GM19468 (cell line): ENCODE measurements at regions not wholly inside any gene's neighbourhood (a gene's known extent, or its start where the extent isn't known, plus 50 kb on each side); places are given as distances from the start of the nearest gene placed in this dataset.
"Not testable (repeated sequence)": the region's sequence is repeated elsewhere in the genome, so short reads cannot be mapped to it uniquely, and the experiment has no call there.

ENCODE experiments used
- ATAC-seq: cut with Tn5 transposase; IDR thresholded peaks from one replicate; pipeline ENCODE4 v1.9.1; 2021; ENCODE audit warnings: mild to moderate bottlenecking, moderate library complexity, moderate number of reproducible peaks; ENCODE audit not compliant: unreplicated experiment; ENCODE audit errors: extremely low read depth

DNA sequence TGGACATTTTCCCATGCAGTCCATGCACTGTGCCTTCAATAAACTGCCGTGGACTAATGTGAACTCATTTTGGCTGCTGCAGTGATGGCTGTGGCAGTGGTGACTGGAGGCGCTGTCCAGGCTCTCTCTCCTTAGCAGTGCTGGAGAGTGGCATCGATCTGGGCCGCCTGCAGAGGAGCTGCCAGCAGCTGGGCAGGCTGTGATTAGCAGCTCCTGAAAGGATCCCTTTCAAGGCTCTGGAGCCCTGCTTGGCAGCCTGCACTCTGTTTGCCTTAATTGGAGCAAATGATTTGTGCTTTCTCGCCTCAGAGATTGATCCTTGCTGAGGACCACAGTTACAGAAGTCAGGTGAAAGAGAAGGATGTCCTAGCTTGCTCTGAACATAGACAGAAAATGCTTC lies 130.1 kb upstream of the VWC2 start:
- no peak for ATAC-seq

GRCh38 chr7:49643736-49644135 lies 129.7 kb upstream of the VWC2 start:
- ATAC-seq, result no peak

DNA sequence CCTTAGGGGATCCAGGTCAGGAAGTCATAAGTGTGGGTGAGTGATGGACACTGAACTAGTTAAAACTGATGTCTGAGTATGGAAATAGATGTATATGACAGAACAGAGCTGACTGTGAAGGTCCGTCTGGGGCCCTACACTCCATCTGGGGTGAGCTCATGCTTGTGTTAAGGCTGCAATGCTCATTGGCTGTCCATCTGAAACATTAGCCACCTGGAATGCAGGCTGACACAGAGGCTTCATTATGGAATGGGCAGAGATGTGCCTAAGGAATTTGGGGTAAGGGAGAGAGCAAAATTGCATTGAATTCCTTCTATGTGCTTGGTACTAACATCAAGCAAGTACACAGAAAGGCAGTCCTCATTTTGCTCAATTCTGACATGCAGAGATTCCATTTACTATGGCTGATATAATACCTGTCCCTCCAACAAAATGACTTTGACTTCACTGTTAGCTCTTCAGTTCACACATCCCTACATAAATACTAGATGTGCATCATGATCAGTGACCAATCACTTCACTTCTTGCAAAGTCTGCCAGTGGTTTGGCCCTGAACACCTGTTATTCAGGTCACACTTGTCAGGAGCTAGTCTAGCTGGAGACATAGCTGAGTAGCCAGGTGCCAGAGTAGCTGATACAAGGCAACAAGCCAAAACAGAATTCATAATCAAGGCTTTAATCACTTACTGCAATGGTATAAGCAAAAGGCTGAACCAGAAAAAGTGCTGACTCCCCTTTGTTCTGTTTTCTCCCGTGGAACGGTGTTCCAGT lies 128.9 kb upstream of the VWC2 start:
- no peak for ATAC-seq

DNA sequence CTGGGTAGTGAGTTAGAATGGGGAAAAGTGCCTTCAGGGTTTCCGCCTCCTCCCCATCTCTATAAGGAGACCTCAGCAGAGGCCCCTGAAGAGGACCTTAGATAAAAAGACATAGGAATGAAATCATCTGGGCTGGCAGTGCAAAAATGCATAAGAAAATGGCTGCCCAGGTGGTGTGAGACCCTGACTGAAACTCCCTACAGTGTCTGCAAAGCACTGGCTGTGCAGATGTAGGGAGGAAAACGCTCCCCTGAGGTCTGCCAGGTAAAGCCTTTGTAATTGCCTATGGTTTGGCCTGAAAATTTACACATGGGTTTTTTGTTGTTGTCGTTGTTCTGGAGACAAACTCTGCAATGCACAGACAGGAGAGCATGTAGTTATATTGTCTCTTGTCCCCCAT lies 128.1 kb upstream of the VWC2 start:
- ATAC-seq, result no peak

DNA sequence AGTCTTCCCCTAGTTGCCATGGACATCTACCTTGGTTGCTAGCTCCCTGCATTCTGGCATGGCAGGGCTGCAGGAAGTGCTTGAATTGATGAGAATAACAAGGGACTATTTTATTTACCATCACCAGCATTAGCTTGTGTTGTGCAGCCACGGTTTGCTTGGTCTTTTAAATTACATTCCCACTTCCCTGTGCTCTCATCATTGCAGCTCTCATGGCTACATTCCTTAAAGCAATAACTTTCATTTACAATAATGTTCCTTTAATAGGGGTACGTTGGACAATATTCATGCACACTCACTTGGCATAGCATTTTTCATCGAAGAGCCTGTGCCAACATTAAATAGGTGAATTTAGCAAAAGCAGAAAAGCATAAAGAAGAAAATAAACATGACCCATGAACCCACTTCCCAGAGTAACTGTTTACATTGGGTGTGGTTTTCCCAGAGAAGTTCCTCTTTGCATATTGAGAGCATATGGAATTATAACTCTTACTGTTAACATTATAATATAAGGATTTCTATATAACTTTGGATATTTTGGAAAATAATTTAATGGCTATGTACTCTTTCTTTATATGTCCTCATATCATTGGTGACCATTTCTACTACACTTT lies 113.2 kb upstream of the VWC2 start:
- ATAC-seq, result no peak

DNA sequence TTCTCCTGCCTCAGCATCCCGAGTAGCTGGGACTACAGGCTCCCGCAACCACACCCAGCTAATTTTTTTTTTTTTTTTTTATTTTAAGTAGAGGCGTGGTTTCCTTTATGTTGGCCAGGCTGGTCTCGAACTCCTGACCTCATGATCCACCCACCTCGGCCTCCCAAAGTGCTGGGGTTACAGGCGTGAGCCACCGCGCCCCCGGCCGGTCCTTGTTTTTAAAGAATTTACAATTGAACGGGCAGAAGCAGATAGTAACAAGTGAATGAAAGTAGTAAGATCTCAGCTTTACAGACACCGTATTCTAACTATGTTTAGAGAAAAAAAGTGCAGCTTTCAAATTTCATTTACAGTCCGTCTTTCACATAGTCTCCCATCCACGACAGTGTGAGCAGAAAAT lies 112.5 kb upstream of the VWC2 start:
- no peak for ATAC-seq

DNA sequence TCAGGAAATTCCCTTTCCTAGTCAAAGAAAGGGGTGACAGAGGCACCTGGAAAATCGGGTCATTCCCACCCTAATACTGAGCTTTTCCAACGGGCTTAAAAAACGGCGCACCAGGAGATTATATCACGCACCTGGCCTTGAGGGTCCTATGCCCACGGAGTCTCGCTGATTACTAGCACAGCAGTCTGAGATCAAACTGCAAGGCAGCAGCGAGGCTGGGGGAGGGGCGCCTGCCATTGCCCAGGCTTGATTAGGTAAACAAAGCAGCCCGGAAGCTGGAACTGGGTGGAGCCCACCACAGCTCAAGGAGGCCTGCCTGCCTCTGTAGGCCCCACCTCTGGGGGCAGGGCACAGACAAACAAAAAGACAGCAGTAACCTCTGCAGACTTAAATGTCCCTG lies 107.5 kb upstream of the VWC2 start:
- not testable (repeated sequence) for ATAC-seq

- no peak for ATAC-seq
Observed at GRCh38 chr7:49666764-49667163, 106.7 kb upstream of the VWC2 start.

GRCh38 chr7:49669285-49669684 lies 104.2 kb upstream of the VWC2 start:
- no peak for ATAC-seq

GRCh38 chr7:49669692-49670260 lies 103.7 kb upstream of the VWC2 start:
- no peak for ATAC-seq

DNA sequence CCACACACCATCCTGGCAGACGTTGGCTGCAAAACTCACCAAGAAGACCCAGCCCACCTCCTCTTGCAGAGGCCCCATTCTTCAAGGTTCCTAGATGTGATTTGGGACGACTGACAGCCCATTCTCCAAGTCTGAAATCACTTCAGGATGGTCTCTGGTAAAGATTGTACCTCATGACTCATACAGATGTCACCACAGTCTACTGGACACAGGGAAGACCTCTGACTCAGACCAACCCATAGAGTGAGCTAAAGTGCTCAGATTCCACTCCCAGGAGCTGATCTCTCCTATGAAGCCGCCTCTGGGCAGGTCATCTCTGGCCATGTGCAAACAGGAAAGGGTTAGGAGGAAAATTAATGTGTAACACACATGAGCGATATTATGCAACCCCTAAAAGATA lies 102.4 kb upstream of the VWC2 start:
- ATAC-seq, result no peak

GRCh38 chr7:49692516-49692915 lies 80.9 kb upstream of the VWC2 start:
- ATAC-seq, result no peak

DNA sequence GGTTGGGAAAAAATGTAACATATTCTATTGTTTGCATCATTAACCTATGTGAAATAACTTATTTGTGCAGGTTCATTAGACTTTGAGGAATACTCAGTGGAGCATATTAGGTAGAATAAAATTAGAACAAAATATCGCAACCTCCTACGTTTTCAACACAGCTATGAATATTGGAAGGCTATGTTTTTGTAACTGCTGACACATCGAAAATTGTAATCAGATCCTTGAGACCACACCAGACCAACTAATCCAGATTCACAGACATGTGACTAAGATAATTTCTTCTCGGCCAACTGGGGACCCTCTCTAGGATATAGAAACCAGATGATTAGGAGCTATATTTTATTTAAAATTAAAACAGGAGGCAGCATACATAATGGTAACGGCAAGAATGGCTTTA lies 77.5 kb upstream of the VWC2 start:
- ATAC-seq, result no peak

GRCh38 chr7:49700841-49701240 lies 72.6 kb upstream of the VWC2 start:
- no peak for ATAC-seq

DNA sequence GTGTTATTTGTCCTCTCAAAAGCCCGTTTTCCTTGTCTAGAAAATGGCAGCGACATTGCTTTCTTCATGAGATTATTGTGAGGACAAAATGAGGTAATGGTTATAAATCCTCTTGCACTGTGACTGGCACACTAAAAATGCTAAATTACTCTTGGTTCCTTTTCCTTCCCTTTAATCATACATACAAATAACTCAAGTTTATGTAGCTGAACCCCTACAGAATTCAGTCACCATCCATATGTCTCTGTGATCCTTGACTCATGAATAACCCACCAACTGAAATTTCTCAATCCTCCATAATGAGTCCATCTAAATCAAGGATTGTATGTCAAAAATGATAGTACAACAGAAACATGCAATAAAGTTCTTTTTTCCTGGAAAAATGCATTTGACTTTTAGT lies 71.3 kb upstream of the VWC2 start:
- ATAC-seq, result no peak

DNA sequence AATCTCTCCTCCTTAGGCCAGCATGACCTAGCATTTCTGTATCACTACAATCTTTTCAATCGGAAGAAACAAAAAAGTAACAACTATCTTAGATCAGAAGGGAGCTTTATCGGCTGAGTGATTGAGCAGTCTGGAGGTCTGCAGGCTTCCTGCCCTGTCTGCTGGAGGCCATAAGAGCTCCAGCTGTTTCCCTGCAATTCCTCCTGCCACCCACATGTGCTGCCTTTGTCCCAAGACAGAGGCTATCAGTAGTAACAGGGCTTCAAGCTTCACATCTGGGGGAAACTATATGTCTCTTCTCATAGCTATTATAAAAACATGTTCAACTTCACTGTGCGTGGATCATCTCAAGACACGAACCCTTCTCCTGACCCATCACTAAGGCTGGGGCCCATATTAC lies 70.1 kb upstream of the VWC2 start:
- no peak for ATAC-seq

DNA sequence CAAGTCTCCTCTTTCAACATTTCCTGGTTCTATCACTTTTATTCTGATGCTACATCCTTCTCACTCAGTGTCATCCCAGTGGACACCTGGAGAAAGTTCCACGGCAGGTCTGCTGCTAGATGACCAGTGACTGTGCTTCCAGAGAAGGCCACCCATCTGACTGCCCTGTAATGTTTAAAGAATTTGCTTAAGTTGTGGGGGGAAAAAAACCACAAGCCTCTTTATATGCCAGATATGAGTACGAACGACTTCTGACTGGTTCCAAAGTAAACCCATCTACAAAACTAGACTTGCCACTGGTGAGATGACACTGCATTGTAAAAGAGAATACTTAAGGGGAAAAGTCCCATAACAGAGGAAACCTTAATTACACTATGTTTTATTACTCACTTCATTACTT lies 69.6 kb upstream of the VWC2 start:
- ATAC-seq, result no peak

GRCh38 chr7:49706106-49706505 lies 67.3 kb upstream of the VWC2 start:
- ATAC-seq, result no peak

DNA sequence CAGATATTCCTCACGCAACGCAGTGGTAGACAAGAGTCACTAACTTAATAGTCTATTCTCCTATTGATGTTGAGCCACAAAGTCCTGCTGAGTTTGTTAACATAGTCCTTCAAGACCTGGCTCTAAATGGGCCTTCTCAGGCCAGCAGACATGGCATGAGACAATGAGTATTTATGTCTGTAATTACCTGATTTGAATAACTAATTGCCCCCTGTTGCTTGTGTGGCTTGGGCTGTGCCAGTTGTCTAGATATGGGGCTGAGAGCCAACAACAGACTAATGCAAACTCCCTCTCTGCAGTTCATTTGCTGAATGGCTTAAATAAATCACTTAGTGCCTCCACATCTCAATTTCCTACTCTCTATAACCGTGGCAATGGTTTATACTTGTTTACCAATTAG lies 65.5 kb upstream of the VWC2 start:
- no peak for ATAC-seq

DNA sequence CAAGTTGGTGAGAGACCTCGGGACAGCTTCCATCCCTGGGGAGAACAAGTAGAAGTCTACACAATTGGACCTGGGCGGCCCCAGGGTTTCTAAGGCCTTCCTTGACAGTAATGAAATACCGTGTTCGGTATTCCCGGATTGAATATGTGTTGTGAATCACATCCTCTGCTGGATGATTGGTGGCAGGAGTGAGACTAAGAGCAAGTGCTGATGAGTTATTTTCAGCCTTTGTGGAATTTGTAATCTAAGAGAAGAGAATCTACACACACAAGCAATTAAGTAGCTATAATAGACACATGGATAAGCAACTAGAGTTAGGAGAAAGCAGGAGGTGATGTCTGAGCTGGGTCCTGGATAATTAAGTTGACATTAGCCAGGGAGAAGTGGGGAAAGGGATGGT lies 64.8 kb upstream of the VWC2 start:
- no peak for ATAC-seq

DNA sequence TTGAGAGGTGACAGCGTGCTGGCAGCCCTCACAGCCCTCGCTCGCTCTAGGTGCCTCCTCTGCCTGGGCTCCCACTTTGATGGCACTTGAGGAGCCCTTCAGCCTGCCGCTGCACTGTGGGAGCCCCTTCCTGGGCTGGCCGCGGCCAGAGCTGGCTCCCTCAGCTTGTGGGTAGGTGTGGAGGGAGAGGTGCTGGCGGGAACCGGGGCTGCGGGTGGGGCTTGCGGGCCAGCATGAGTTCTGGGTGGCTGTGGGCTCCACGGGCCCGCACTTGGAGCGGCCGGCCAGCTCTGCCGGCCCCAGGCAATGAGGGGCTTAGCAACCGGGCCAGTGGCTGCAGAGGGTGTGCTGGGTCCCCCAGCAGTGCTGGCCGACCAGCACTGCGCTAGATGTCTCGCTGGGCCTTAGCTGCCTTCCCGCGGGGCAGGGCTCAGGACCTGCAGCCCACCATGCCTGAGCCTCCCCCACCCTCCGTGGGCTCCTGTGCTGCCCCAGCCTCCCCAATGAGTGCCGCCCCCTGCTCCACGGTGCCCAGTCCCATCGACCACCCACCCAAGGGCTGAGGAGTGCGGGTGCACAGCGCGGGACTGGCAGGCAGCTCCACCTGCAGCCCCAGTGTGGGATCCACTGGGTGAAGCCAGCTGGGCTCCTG lies 62.2 kb upstream of the VWC2 start:
- ATAC-seq, result not testable (repeated sequence)
